Progenitor cell of endocrine pancreas (in vitro differentiated cells): ENCODE measurements at regions not wholly inside any gene's neighbourhood (a gene's known extent, or its start where the extent isn't known, plus 50 kb on each side); places are given as distances from the start of the nearest gene placed in this dataset.
"Not testable (repeated sequence)": the region's sequence is repeated elsewhere in the genome, so short reads cannot be mapped to it uniquely, and the experiment has no call there.

Source experiments
- DNase-seq: peaks from one replicate; pipeline ENCODE4 v3.0.0; 2021; ENCODE audit warnings: low spot score; ENCODE audit not compliant: unreplicated experiment
- H3K27ac Mint-ChIP-seq: 2 replicates; pipeline ENCODE4 v1.8.0; 2021; ENCODE audit warnings: mild to moderate bottlenecking, moderate library complexity, mixed read lengths
- H3K27me3 Mint-ChIP-seq: 2 replicates; pipeline ENCODE4 v1.8.0; 2021; ENCODE audit warnings: mixed read lengths
- H3K36me3 Mint-ChIP-seq: 2 replicates; pipeline ENCODE4 v1.8.0; 2022; ENCODE audit warnings: mixed read lengths; ENCODE audit not compliant: insufficient read depth
- H3K4me1 Mint-ChIP-seq: 2 replicates; pipeline ENCODE4 v1.8.0; 2021; ENCODE audit warnings: low read depth, mixed read lengths
- H3K4me3 Mint-ChIP-seq: 2 replicates; pipeline ENCODE4 v1.8.0; 2021; ENCODE audit warnings: low read depth, mild to moderate bottlenecking, moderate library complexity, mixed read lengths
- H3K9me3 Mint-ChIP-seq: 2 replicates; pipeline ENCODE4 v1.8.0; 2021; ENCODE audit warnings: low read depth, mixed read lengths
- CTCF ChIP-seq: fragments of 200-600 bp; sonication (generic); IDR thresholded peaks from one replicate; pipeline ENCODE4 v1.5.0; 2021; ENCODE audit warnings: antibody characterized with exemption, mild to moderate bottlenecking; ENCODE audit not compliant: unreplicated experiment

GRCh38 chr3:124363476-124363875 lies 366.8 kb upstream of the UMPS start:
- peaks cover 19% of the 10 kb centered on the region for H3K4me1 Mint-ChIP-seq
- H3K4me3 Mint-ChIP-seq = no peak overlapping the region
- no peak for DNase-seq
- peaks cover 5% of the 10 kb centered on the region for H3K36me3 Mint-ChIP-seq
- no peak overlapping the region for H3K27ac Mint-ChIP-seq
- H3K27me3 Mint-ChIP-seq = peaks cover 3% of the 10 kb centered on the region
- TF ChIP-seq CTCF = no peak
- no peaks in the 10 kb centered on the region for H3K9me3 Mint-ChIP-seq

- peaks cover 8% of the 10 kb centered on the region for H3K36me3 Mint-ChIP-seq
- H3K4me3 Mint-ChIP-seq = no peak overlapping the region
- H3K9me3 Mint-ChIP-seq = peaks cover 4% of the 10 kb centered on the region
- no peak for DNase-seq
- peak overlapping the region; percentile 31 for H3K27ac Mint-ChIP-seq
- peaks cover 19% of the 10 kb centered on the region for H3K4me1 Mint-ChIP-seq
- H3K27me3 Mint-ChIP-seq = no peaks in the 10 kb centered on the region
- no peak for TF ChIP-seq CTCF
These were observed 365.8 kb upstream of the UMPS start for GRCh38 chr3:124364317-124365020.

GRCh38 chr3:124366655-124367054 lies 363.6 kb upstream of the UMPS start:
- peaks cover 15% of the 10 kb centered on the region for H3K36me3 Mint-ChIP-seq
- not testable (repeated sequence) for H3K27me3 Mint-ChIP-seq, H3K27ac Mint-ChIP-seq, DNase-seq, H3K4me1 Mint-ChIP-seq, H3K4me3 Mint-ChIP-seq, H3K9me3 Mint-ChIP-seq

- TF ChIP-seq CTCF = no peak
- Mint-ChIP-seq H3K36me3 (peaks cover 12% of the 10 kb centered on the region), H3K27me3 (no peaks in the 10 kb centered on the region), H3K9me3 (peaks cover 9% of the 10 kb centered on the region), H3K4me1 (no peaks in the 10 kb centered on the region), H3K4me3 (no peak overlapping the region), H3K27ac (no peak overlapping the region)
- DNase-seq = no peak
These were observed 357.5 kb upstream of the UMPS start for GRCh38 chr3:124372775-124373174.

- no peaks in the 10 kb centered on the region for H3K4me1 Mint-ChIP-seq
- H3K4me3 Mint-ChIP-seq = no peak overlapping the region
- no peaks in the 10 kb centered on the region for H3K27me3 Mint-ChIP-seq
- H3K36me3 Mint-ChIP-seq = peaks cover 12% of the 10 kb centered on the region
- no peak for DNase-seq
- no peak for TF ChIP-seq CTCF
- H3K9me3 Mint-ChIP-seq = peaks cover 9% of the 10 kb centered on the region
- no peak overlapping the region for H3K27ac Mint-ChIP-seq
These were observed 356.7 kb upstream of the UMPS start for GRCh38 chr3:124373524-124373923.

GRCh38 chr3:124374583-124374982 lies 355.7 kb upstream of the UMPS start:
- peaks cover 9% of the 10 kb centered on the region for H3K36me3 Mint-ChIP-seq
- H3K9me3 Mint-ChIP-seq = peaks cover 4% of the 10 kb centered on the region
- H3K27ac Mint-ChIP-seq = no peak overlapping the region
- no peak for TF ChIP-seq CTCF
- no peaks in the 10 kb centered on the region for H3K4me1 Mint-ChIP-seq
- no peaks in the 10 kb centered on the region for H3K27me3 Mint-ChIP-seq
- H3K4me3 Mint-ChIP-seq = no peak overlapping the region
- no peak for DNase-seq
